ENCODE measurements at regions not wholly inside any gene's neighbourhood (a gene's known extent, or its start where the extent isn't known, plus 50 kb on each side); places are given as distances from the start of the nearest gene placed in this dataset.

- H3K36me3 ChIP-seq (ENCODE audit: control insufficient read depth, low read length), result no peaks in the 10 kb centered on the region
- H3K79me2 ChIP-seq (ENCODE audit: control insufficient read depth, low read length), result no peaks in the 10 kb centered on the region
- H3K9me2 ChIP-seq (replicated peaks; ENCODE audit: control insufficient read depth, low read length), result no peaks in the 10 kb centered on the region
- no peaks in the 10 kb centered on the region for H3K4me1 ChIP-seq (ENCODE audit: control insufficient read depth, low read length)
- H3K4me3 ChIP-seq (ENCODE audit: low read length), result no peak overlapping the region
- no peaks in the 10 kb centered on the region for H3F3A ChIP-seq (ENCODE audit: control insufficient read depth, insufficient read depth)
- no peaks in the 10 kb centered on the region for H4K20me1 ChIP-seq (ENCODE audit: control insufficient read depth, insufficient read depth, low read depth, low read length)
- H3K27me3 ChIP-seq (ENCODE audit: control insufficient read depth, low read length), result no peaks in the 10 kb centered on the region
- no peak overlapping the region for H3K4me2 ChIP-seq (ENCODE audit: low read length)
- no peak overlapping the region for H3K27ac ChIP-seq (ENCODE audit: low read depth, low read length)
- TF ChIP-seq EZH2phosphoT487 (IDR thresholded peaks at IDR 0.05; ENCODE audit: borderline replicate concordance, low read length) (no peak), CTCF (IDR thresholded peaks at IDR 0.05; ENCODE audit: low read depth, low read length, poor library complexity, severe bottlenecking) (no peak)
- H3K9me3 ChIP-seq (ENCODE audit: control insufficient read depth, insufficient read depth, low read length), result no peaks in the 10 kb centered on the region
Observed at GRCh38 chr3:82144811-82145210, 383.4 kb upstream of the GBE1 start.

DNA sequence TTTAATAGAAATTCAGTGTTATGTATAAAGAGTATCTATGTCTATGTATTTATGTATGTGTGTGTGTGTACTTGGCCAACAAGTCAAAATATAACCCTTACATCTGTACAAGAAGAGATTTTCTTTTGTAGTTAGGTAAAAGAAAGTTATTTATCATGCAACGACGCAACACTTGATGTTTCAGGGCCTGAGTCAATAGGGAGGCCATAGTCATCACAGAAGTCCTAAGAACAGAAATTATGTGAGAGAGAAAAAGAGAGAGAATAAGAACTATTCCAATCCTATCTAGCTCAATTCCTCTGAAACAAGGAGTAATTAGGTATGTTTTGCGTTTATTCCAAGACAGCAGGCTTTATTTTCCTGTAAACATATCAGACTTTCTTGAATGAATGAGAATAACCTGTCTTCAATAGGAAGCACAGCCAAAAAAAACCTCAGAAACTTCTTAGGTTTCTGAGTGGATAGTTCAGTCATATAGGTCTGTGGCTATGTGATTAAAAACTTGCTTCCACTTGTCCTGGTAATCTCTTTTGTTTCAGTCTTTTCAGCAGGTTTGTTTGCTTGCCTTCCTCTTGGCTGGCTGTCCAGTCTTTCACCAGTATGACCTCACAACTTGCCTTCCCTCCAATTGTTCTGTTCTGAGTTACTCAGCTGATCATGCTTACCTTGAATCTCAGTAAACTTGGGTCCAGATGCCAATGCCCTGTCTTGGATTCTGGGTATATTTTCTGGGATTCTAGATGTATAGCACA, 382.4 kb upstream of the GBE1 start:
- Histone ChIP-seq H3K9me3 (ENCODE audit: control insufficient read depth, insufficient read depth, low read length) (peaks cover 4% of the 10 kb centered on the region; the same call in 1 of the 2 replicates), H3K9me2 (replicated peaks; ENCODE audit: control insufficient read depth, low read length) (no peaks in the 10 kb centered on the region), H3K4me2 (ENCODE audit: low read length) (no peak overlapping the region), H3K27ac (ENCODE audit: low read depth, low read length) (no peak overlapping the region), H3F3A (ENCODE audit: control insufficient read depth, insufficient read depth) (no peaks in the 10 kb centered on the region), H3K4me3 (ENCODE audit: low read length) (no peak overlapping the region), H3K27me3 (ENCODE audit: control insufficient read depth, low read length) (no peaks in the 10 kb centered on the region), H4K20me1 (ENCODE audit: control insufficient read depth, insufficient read depth, low read depth, low read length) (no peaks in the 10 kb centered on the region), H3K4me1 (ENCODE audit: control insufficient read depth, low read length) (no peaks in the 10 kb centered on the region), H3K79me2 (ENCODE audit: control insufficient read depth, low read length) (no peaks in the 10 kb centered on the region), H3K36me3 (ENCODE audit: control insufficient read depth, low read length) (no peaks in the 10 kb centered on the region)
- TF ChIP-seq CTCF (IDR thresholded peaks at IDR 0.05; ENCODE audit: low read depth, low read length, poor library complexity, severe bottlenecking) (no peak), EZH2phosphoT487 (IDR thresholded peaks at IDR 0.05; ENCODE audit: borderline replicate concordance, low read length) (no peak)

- TF ChIP-seq CTCF (IDR thresholded peaks at IDR 0.05; ENCODE audit: low read depth, low read length, poor library complexity, severe bottlenecking) (no peak), EZH2phosphoT487 (IDR thresholded peaks at IDR 0.05; ENCODE audit: borderline replicate concordance, low read length) (no peak)
- no peaks in the 10 kb centered on the region for H3K4me1 ChIP-seq (ENCODE audit: control insufficient read depth, low read length)
- H3K79me2 ChIP-seq (ENCODE audit: control insufficient read depth, low read length), result no peaks in the 10 kb centered on the region
- H3K9me3 ChIP-seq (ENCODE audit: control insufficient read depth, insufficient read depth, low read length), result peaks cover 4% of the 10 kb centered on the region; the same call in 1 of the 2 replicates
- H3K27ac ChIP-seq (ENCODE audit: low read depth, low read length), result no peak overlapping the region
- no peak overlapping the region for H3K4me3 ChIP-seq (ENCODE audit: low read length)
- H4K20me1 ChIP-seq (ENCODE audit: control insufficient read depth, insufficient read depth, low read depth, low read length), result no peaks in the 10 kb centered on the region
- no peaks in the 10 kb centered on the region for H3K36me3 ChIP-seq (ENCODE audit: control insufficient read depth, low read length)
- no peaks in the 10 kb centered on the region for H3F3A ChIP-seq (ENCODE audit: control insufficient read depth, insufficient read depth)
- H3K4me2 ChIP-seq (ENCODE audit: low read length), result no peak overlapping the region
- no peaks in the 10 kb centered on the region for H3K9me2 ChIP-seq (replicated peaks; ENCODE audit: control insufficient read depth, low read length)
- no peaks in the 10 kb centered on the region for H3K27me3 ChIP-seq (ENCODE audit: control insufficient read depth, low read length)
Observed at GRCh38 chr3:82141592-82141991, 380.1 kb upstream of the GBE1 start.
